Activated CD4-positive, alpha-beta T cell treated with anti-CD3 and anti-CD28 coated beads, Interleukin-10, Interleukin-2, amounts not matched to agents 100 ng/mL and 50 ng/mL, durations not matched to agents 16 hours and 8 hours (primary cell): ENCODE measurements at regions not wholly inside any gene's neighbourhood (a gene's known extent, or its start where the extent isn't known, plus 50 kb on each side); places are given as distances from the start of the nearest gene placed in this dataset.

Experiments
- DNase-seq: peaks from one replicate; pipeline ENCODE4 v3.0.0-alpha.2; 2020

- DNase-seq, result no peak
These were observed 999.2 kb downstream of the ADGRL3 start for GRCh38 chr4:62199291-62199810.

GRCh38 chr4:62196338-62196737 is 996.2 kb downstream of the ADGRL3 start:
- DNase-seq, result no peak

GRCh38 chr4:62194342-62194741 is 994.2 kb downstream of the ADGRL3 start:
- no peak for DNase-seq

GRCh38 chr4:62193761-62194160 is 993.6 kb downstream of the ADGRL3 start:
- no peak for DNase-seq

GRCh38 chr4:62191451-62192240 is 991.5 kb downstream of the ADGRL3 start:
- DNase-seq, result no peak

GRCh38 chr4:62170235-62170634 is 970.1 kb downstream of the ADGRL3 start:
- no peak for DNase-seq

- no peak for DNase-seq
These were observed 968.6 kb downstream of the ADGRL3 start for GRCh38 chr4:62168681-62169080.

GRCh38 chr4:62162606-62163005 is 962.5 kb downstream of the ADGRL3 start:
- DNase-seq, result no peak

GRCh38 chr4:62161446-62161845 is 961.3 kb downstream of the ADGRL3 start:
- no peak for DNase-seq

GRCh38 chr4:62159876-62160275 is 959.8 kb downstream of the ADGRL3 start:
- DNase-seq, result no peak

GRCh38 chr4:62159306-62159705 is 959.2 kb downstream of the ADGRL3 start:
- no peak for DNase-seq

GRCh38 chr4:62156205-62156604 is 956.1 kb downstream of the ADGRL3 start:
- no peak for DNase-seq

- DNase-seq, result no peak
These were observed 945.1 kb downstream of the ADGRL3 start for GRCh38 chr4:62145276-62145675.

GRCh38 chr4:62144431-62144830 is 944.3 kb downstream of the ADGRL3 start:
- DNase-seq, result no peak

GRCh38 chr4:62135565-62136156 is 935.5 kb downstream of the ADGRL3 start:
- no peak for DNase-seq

- no peak for DNase-seq
These were observed 933.9 kb downstream of the ADGRL3 start for GRCh38 chr4:62133977-62134376.

GRCh38 chr4:62133101-62133897 is 933.2 kb downstream of the ADGRL3 start:
- DNase-seq, result no peak

GRCh38 chr4:62131049-62131448 is 930.9 kb downstream of the ADGRL3 start:
- no peak for DNase-seq

- no peak for DNase-seq
These were observed 930.5 kb downstream of the ADGRL3 start for GRCh38 chr4:62130637-62131036.

- no peak for DNase-seq
These were observed 930.1 kb downstream of the ADGRL3 start for GRCh38 chr4:62130230-62130629.
